GM12878 (cell line): ENCODE measurements at regions not wholly inside any gene's neighbourhood (a gene's known extent, or its start where the extent isn't known, plus 50 kb on each side); places are given as distances from the start of the nearest gene placed in this dataset.

Experiments
- ATAC-seq: fragments of 200-7000 bp; cut with Tn5 transposase; 3 replicates; pipeline ENCODE4 v1.9.1; 2020; ENCODE audit warnings: mild to moderate bottlenecking, moderate library complexity
- BruUV-seq: library from RNA; stranded (reverse); fragments of 400-500 nt; replicated peaks from 2 replicates; lab custom pipeline; 2021; lab: Mats Ljungman, UMichigan
- CTCF ChIA-PET: fragments of 300-600 bp; sonication (Branson Sonifier 250); formaldehyde crosslinking; extraction: SDS; loops from one replicate; lab custom pipeline; 2021; ENCODE audit warnings: inconsistent platforms; lab: Yijun Ruan, JAX
- POLR2A ChIA-PET: fragments of 350-600 bp; formaldehyde crosslinking; extraction: SDS; loops from one replicate; lab custom pipeline; 2021; ENCODE audit warnings: inconsistent platforms; lab: Charles Lee
- RAD21 ChIA-PET: fragments of 300-600 bp; sonication (Branson Sonifier 250); formaldehyde crosslinking; loops from one replicate; lab custom pipeline; 2023; ENCODE audit warnings: antibody characterized with exemption; ENCODE audit not compliant: unreplicated experiment; lab: Charles Lee
- SMC1A ChIA-PET: fragments of 300-600 bp; sonication (Branson Sonifier 250); formaldehyde crosslinking; loops from one replicate; lab custom pipeline; 2023; ENCODE audit not compliant: unreplicated experiment, uncharacterized antibody; lab: Charles Lee
- DNase-seq: peaks from one replicate; pipeline ENCODE4 v3.0.0-alpha.2; 2011; ENCODE audit warnings: low read depth, low spot score
- FAIRE-seq: peaks from 3 replicates; lab custom pipeline; 2011; peaks lifted over from hg19 to GRCh38; lab: Jason Lieb, UNC
- H2AFZ ChIP-seq: 2 replicates; pipeline ENCODE4 v1.6.0; 2011; ENCODE audit warnings: low read depth, low read length, control low read depth; ENCODE audit not compliant: control insufficient read depth
- H3K27ac ChIP-seq: 2 replicates; pipeline ENCODE4 v1.5.1; 2011; ENCODE audit warnings: control low read depth; ENCODE audit not compliant: control insufficient read depth, insufficient read depth
- H3K27me3 ChIP-seq, 2 experiments: replicated peaks in 1 of 2; 2 replicates each; pipeline versions ENCODE4 v1.6.0 to v1.6.1; 2011; ENCODE audit warnings: low read length in 1 of 2; ENCODE audit not compliant: control insufficient read depth in 2 of 2, insufficient read depth in 2 of 2
- H3K36me3 ChIP-seq, 2 experiments: 2 replicates each; pipeline ENCODE4 v1.5.1; 2011; ENCODE audit warnings: low read length in 1 of 2; ENCODE audit not compliant: control insufficient read depth in 2 of 2, insufficient read depth in 2 of 2
- H3K4me1 ChIP-seq: 2 replicates; pipeline ENCODE4 v1.6.1; 2011; ENCODE audit warnings: mild to moderate bottlenecking, low read length, moderate library complexity, mixed read lengths; ENCODE audit not compliant: control insufficient read depth, insufficient read depth
- H3K4me2 ChIP-seq: 2 replicates; pipeline ENCODE4 v1.6.0; 2011; ENCODE audit warnings: control low read depth; ENCODE audit not compliant: control insufficient read depth, insufficient read depth
- H3K4me3 ChIP-seq: fragments of 200-600 bp; sonication (generic); 2 replicates; pipeline ENCODE4 v1.5.1; 2016
- H3K79me2 ChIP-seq: 2 replicates; pipeline ENCODE4 v1.6.0; 2011; ENCODE audit warnings: low read length; ENCODE audit not compliant: control insufficient read depth, insufficient read depth
- H3K9ac ChIP-seq: 2 replicates; pipeline ENCODE4 v1.8.0; 2011; ENCODE audit warnings: low read length, control low read depth, mixed read lengths; ENCODE audit not compliant: control insufficient read depth, insufficient read depth
- H3K9me3 ChIP-seq: replicated peaks from 3 replicates; pipeline ENCODE4 v1.5.1; 2011; ENCODE audit warnings: mild to moderate bottlenecking, low read length; ENCODE audit not compliant: control insufficient read depth, insufficient read depth
- H4K20me1 ChIP-seq: 2 replicates; pipeline ENCODE4 v1.6.0; 2011; ENCODE audit not compliant: control insufficient read depth, insufficient read depth
- BMI1 ChIP-seq: fragments of 450-650 bp; IDR thresholded peaks from 2 replicates; pipeline ENCODE4 v1.6.1; 2016; ENCODE audit warnings: mild to moderate bottlenecking, moderate library complexity, borderline replicate concordance
- CHD2 ChIP-seq: IDR thresholded peaks from 2 replicates; pipeline ENCODE4 v1.6.1; 2011; ENCODE audit warnings: low read depth, low read length, improper control_type of control experiment, borderline replicate concordance
- E2F4 ChIP-seq: IDR thresholded peaks from 2 replicates; pipeline ENCODE4 v1.6.1; 2012; ENCODE audit warnings: low read depth, low read length, improper control_type of control experiment
- E2F8 ChIP-seq: fragments of 450-650 bp; IDR thresholded peaks from 2 replicates; pipeline ENCODE4 v1.6.1; 2018; ENCODE audit warnings: mild to moderate bottlenecking, low read depth, moderate library complexity; ENCODE audit not compliant: partially characterized antibody
- FOS ChIP-seq: IDR thresholded peaks from 3 replicates; pipeline ENCODE4 v1.6.1; 2011; ENCODE audit warnings: borderline replicate concordance; ENCODE audit not compliant: insufficient read length; ENCODE audit errors: extremely low read depth
- GABPA ChIP-seq: IDR thresholded peaks from 2 replicates; pipeline ENCODE4 v1.6.1; 2014; ENCODE audit warnings: antibody characterized with exemption, low read depth, mild to moderate bottlenecking, inconsistent platforms
- JUNB ChIP-seq: IDR thresholded peaks from 2 replicates; pipeline ENCODE4 v1.6.1; 2016; ENCODE audit warnings: antibody characterized with exemption, mild to moderate bottlenecking
- NFYB ChIP-seq: IDR thresholded peaks from 2 replicates; pipeline ENCODE4 v1.6.1; 2011; ENCODE audit warnings: low read depth, mild to moderate bottlenecking, low read length, improper control_type of control experiment, moderate library complexity; ENCODE audit not compliant: insufficient read depth
- PAX5 ChIP-seq: IDR thresholded peaks from 2 replicates; pipeline ENCODE4 v1.6.1; 2011; ENCODE audit warnings: low read depth, low read length, borderline replicate concordance
- POLR2AphosphoS5 ChIP-seq: IDR thresholded peaks from 2 replicates; pipeline ENCODE4 v1.6.1; 2011; ENCODE audit warnings: mild to moderate bottlenecking, low read length, inconsistent platforms
- RAD51 ChIP-seq: fragments of 450-650 bp; IDR thresholded peaks from 2 replicates; pipeline ENCODE4 v1.6.1; 2016; ENCODE audit warnings: moderate library complexity, mild to moderate bottlenecking, inconsistent platforms
- RELB ChIP-seq: fragments of 450-650 bp; IDR thresholded peaks from 2 replicates; pipeline ENCODE4 v1.6.1; 2017; ENCODE audit warnings: low read depth, mild to moderate bottlenecking, moderate library complexity
- TCF12 ChIP-seq: IDR thresholded peaks from 2 replicates; pipeline ENCODE4 v1.6.1; 2011; ENCODE audit warnings: low read depth, mild to moderate bottlenecking, low read length
- ZNF622 ChIP-seq: fragments of 450-650 bp; IDR thresholded peaks from 2 replicates; pipeline ENCODE4 v1.6.1; 2017; ENCODE audit warnings: mild to moderate bottlenecking, inconsistent platforms
- WGBS: methylation state at CpG from one replicate; pipeline ENCODE4 v1.1.6; 2016; ENCODE audit warnings: low lambda C conversion rate; ENCODE audit not compliant: insufficient replicate concordance, insufficient coverage; ENCODE audit errors: missing lambda C conversion rate; 5-methylcytosine and 5-hydroxymethylcytosine counted together
- in situ Hi-C: fragments of 300-500 bp; cut with MboI; formaldehyde crosslinking; loops from 9 replicates; pipeline ENCODE4 v1.14.3; 2018; ENCODE audit warnings: mixed read lengths
- intact Hi-C: fragments of 100-400 bp; cut with micrococcal nuclease; formaldehyde crosslinking; loops from one replicate; pipeline ENCODE4 v1.14.2; 2022; ENCODE audit not compliant: unreplicated experiment

GRCh38 chr4:123880631-123881030, 484.0 kb downstream of the SPRY1 start:
- TF ChIP-seq E2F4 (no peak), GABPA (no peak), BMI1 (no peak), RELB (no peak), FOS (no peak), E2F8 (no peak), JUNB (no peak), TCF12 (no peak), NFYB (no peak), PAX5 (no peak), CHD2 (no peak), POLR2AphosphoS5 (no peak), RAD51 (no peak), ZNF622 (no peak)
- H3K4me2 ChIP-seq = no peak overlapping the region
- SMC1A ChIA-PET = no interaction called here
- no peaks in the 10 kb centered on the region for H3K79me2 ChIP-seq
- no peaks in the 10 kb centered on the region for H4K20me1 ChIP-seq
- H3K4me1 ChIP-seq = no peaks in the 10 kb centered on the region
- no peaks in the 10 kb centered on the region for H3K9me3 ChIP-seq
- RAD21 ChIA-PET = no interaction called here
- no peak for DNase-seq
- no peaks in the 10 kb centered on the region for H3K27me3 ChIP-seq
- H3K36me3 ChIP-seq = no peaks in the 10 kb centered on the region
- no peak overlapping the region for H2AFZ ChIP-seq
- in situ Hi-C loops (no loop called here), intact Hi-C loops (no loop called here)
- H3K4me3 ChIP-seq = no peak overlapping the region
- CTCF ChIA-PET = interaction anchor here (0.6 kb wide), 1 partner anchor 79 kb away, joined by 3 read pairs; no protein-coding TSS in a partner anchor
- no peak for FAIRE-seq
- ATAC-seq = no peak
- no TSS peak for BruUV-seq
- POLR2A ChIA-PET = no interaction called here
- 26% methylated on average over 3 of the region's 3 CpGs for WGBS
- no peak overlapping the region for H3K27ac ChIP-seq
- no peak overlapping the region for H3K9ac ChIP-seq
